Renal cortical epithelial cell (primary cell): ENCODE measurements at regions not wholly inside any gene's neighbourhood (a gene's known extent, or its start where the extent isn't known, plus 50 kb on each side); places are given as distances from the start of the nearest gene placed in this dataset.

Experiments
- DNase-seq: peaks from one replicate; pipeline ENCODE4 v3.0.0-alpha.2; 2011; ENCODE audit warnings: low read depth

GRCh38 chr6:125658136-125658535 is 91.3 kb upstream of the HEY2 start:
- DNase-seq = no peak

- peak; percentile 6 for DNase-seq
Measured at GRCh38 chr6:125658759-125659431, 90.5 kb upstream of the HEY2 start.

DNA sequence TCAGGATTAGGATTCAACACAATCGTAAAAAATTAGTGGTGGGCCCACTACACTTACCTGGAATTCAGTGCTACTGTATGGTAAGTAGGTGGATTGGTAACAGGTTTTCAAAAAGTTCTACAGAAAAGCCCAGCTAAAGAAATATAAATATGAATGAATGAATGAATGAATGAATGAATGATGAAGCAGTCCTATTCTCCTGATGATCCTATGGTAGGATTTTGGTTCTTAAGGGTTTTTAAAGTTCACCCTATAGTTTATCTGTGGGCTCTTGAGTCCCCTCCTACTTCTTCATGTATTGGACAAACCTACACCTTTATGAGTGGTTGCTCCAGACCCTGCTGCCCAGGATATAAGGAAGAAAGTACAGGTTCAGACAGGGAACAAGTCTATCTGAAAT is 89.5 kb upstream of the HEY2 start:
- DNase-seq = no peak

DNA sequence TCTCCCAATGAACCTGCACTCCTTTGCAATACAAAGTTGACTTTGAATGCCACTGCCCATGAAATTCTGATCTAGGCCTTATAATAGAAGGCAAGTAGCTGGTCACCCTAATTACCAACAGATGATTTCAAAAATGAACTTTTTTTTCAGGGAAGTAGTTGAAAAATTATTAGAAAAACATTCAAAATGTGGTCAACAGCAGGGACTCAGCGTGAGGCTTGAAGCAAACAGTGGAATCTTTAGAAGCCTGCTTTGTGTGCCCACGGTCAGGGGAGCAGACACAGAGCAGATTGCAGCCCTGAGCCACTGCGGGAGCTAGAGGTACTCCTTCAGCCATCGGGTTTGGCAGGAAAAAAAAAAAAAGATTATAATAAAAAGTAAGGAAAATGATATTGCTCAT is 87.1 kb upstream of the HEY2 start:
- DNase-seq = no peak

GRCh38 chr6:125665295-125665814 is 84.1 kb upstream of the HEY2 start:
- DNase-seq = no peak

GRCh38 chr6:125667326-125667725 is 82.1 kb upstream of the HEY2 start:
- DNase-seq = no peak

- DNase-seq = no peak
Measured at GRCh38 chr6:125668071-125668470, 81.4 kb upstream of the HEY2 start.

DNA sequence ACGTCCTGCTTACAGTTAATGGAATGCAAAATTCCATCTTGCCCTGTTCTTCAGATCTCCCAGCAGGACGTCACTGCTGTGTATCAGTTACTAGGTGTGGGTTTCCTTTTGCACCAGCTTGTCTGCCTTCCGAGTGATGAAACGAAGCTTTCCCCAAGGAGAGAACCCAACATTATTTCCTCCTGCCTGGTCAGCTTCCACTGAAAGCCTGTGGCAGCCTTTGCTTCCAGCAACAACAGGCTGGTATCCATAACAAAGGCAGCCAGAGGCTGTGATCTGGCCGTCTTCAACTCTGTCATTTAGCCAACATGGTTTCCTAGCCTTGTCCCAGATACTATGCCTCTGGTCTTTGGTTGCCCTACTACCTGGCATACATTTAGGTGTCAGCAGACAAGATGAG is 78.9 kb upstream of the HEY2 start:
- no peak for DNase-seq

DNA sequence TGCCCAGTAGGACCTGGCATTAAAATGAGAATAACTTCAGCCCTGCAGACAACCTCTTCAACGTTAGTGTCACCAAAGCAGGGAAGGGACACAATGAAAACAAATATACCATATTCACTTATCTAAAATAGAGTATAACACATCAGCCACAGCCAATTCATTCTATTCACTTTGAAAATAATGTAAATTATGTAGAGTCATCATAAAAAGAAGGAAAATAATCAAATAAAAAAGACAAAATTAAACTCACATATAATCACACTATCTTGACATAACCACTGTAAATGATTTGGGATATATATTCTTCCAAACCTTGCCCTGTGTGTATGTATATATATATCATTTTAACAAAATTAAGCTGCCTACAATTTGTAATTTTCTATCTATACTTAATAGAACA is 78.1 kb upstream of the HEY2 start:
- DNase-seq = no peak

GRCh38 chr6:125674230-125674629 is 75.2 kb upstream of the HEY2 start:
- no peak for DNase-seq

DNA sequence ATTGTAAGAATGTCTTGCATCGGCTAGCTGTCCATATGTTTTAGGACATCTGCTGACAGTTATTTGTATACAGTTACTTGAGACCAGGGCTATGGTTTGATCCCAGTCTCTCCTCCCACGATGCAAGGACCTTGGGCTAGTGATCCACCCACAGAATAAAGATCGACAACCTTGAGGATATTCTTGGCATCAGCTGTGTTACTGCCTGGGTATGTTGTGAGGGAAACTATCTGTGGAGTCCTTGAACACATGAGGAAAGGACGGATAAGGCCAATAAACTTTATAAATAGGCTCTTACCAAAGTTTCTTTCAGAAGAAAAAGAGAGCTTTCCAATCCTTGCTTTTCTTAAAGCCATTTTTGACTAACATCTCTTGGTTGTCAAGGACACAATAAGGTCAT is 70.8 kb upstream of the HEY2 start:
- no peak for DNase-seq

DNA sequence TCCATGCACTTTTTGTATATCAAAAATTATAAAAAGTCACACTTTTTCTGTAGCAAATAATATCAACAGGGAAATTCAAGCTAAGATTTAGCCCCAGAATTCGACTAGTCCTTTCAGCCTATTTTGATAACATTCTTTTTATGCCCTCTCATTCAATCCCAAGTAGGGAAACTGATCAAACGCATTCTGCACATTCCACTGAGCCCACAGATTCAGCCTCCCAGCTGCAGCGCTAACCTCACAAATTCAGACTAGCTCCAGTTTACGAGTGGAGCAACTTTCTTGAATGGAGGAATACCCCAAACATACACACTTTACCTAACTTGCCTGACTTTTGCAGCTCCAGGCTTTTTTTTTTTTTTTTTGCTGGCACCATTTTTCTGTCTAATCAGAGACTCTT is 70.3 kb upstream of the HEY2 start:
- DNase-seq = no peak

DNA sequence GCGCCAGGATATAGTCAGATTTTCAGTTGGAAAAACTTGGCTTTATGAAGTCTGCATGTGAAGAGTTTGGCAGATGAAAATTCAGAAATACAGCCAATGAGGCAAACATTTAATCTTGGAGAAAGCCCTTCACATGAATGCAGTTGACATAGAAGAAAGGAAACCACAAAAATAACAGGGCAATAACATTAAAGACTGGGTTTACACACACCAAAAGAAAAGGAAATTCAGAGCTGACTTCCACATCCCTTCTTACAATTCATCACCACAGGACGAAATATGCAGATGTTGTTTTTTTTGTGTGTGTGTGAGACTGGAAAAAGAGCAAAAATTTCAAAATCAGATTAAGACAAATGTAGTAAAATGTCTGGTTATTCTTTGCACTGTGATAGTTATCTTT is 69.8 kb upstream of the HEY2 start:
- DNase-seq = no peak

- DNase-seq = no peak
Measured at GRCh38 chr6:125682939-125683338, 66.5 kb upstream of the HEY2 start.

- DNase-seq = no peak
Measured at GRCh38 chr6:125688138-125688537, 61.3 kb upstream of the HEY2 start.

DNA sequence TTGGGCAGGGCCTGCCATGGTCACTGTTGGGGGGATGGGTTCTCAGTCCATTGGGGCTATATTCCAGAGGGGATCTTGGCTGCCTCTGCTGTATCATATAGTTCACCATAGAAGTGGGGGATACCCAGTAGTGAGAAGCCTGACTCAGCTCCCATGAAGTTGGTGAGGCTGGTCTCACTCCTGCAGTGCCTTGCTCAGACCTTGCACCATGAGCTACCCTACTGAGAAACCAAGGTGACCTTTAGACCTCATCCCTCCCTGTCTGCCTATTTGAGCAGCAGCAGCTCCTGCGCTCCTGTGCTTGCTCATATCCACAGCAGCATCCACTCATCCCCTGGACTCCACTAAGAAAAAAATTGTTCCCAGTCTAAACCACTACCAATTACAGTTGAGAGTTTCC is 56.0 kb upstream of the HEY2 start:
- DNase-seq = no peak

GRCh38 chr6:125699591-125699990 is 49.8 kb upstream of the HEY2 start:
- no peak for DNase-seq
